H9 (cell line): ENCODE measurements at regions not wholly inside any gene's neighbourhood (a gene's known extent, or its start where the extent isn't known, plus 50 kb on each side); places are given as distances from the start of the nearest gene placed in this dataset.

Source experiments
- DNase-seq: peaks from one replicate; pipeline ENCODE4 v3.0.0-alpha.2; 2017
- H2AFZ ChIP-seq: one replicate; pipeline ENCODE4 v1.6.1; 2013; ENCODE audit warnings: mild to moderate bottlenecking, low read length, control low read depth, moderate library complexity
- H2AK5ac ChIP-seq: 2 replicates; pipeline ENCODE4 v1.6.1; 2013; ENCODE audit warnings: low read length, control low read depth, mixed read lengths; ENCODE audit not compliant: insufficient read length
- H2BK120ac ChIP-seq: one replicate; pipeline ENCODE4 v1.6.1; 2013; ENCODE audit warnings: low read depth, mild to moderate bottlenecking, low read length, control low read depth, inconsistent platforms; ENCODE audit not compliant: poor library complexity, severe bottlenecking
- H2BK12ac ChIP-seq: 2 replicates; pipeline ENCODE4 v1.6.1; 2013; ENCODE audit warnings: low read length, control low read depth, mixed read lengths, low read depth; ENCODE audit not compliant: insufficient read length
- H2BK15ac ChIP-seq: 2 replicates; pipeline ENCODE4 v1.6.1; 2013; ENCODE audit warnings: low read depth, low read length, control low read depth
- H2BK20ac ChIP-seq: one replicate; pipeline ENCODE4 v1.6.1; 2013; ENCODE audit warnings: low read depth, mild to moderate bottlenecking, low read length, control low read depth, inconsistent platforms; ENCODE audit not compliant: poor library complexity, severe bottlenecking
- H2BK5ac ChIP-seq: 2 replicates; pipeline ENCODE4 v1.6.1; 2013; ENCODE audit warnings: low read length, control low read depth, mixed read lengths; ENCODE audit not compliant: insufficient read length
- H3K14ac ChIP-seq: 2 replicates; pipeline ENCODE4 v1.6.1; 2013; ENCODE audit warnings: low read length, control low read depth; ENCODE audit not compliant: insufficient read depth
- H3K18ac ChIP-seq: 2 replicates; pipeline ENCODE4 v1.6.1; 2013; ENCODE audit warnings: low read depth, mild to moderate bottlenecking, mixed read lengths, low read length, control low read depth; ENCODE audit not compliant: insufficient read length
- H3K23ac ChIP-seq: 2 replicates; pipeline ENCODE4 v1.6.1; 2013; ENCODE audit warnings: low read length, control low read depth, mixed read lengths, low read depth; ENCODE audit not compliant: insufficient read length
- H3K23me2 ChIP-seq: 2 replicates; pipeline ENCODE4 v1.6.1; 2013; ENCODE audit warnings: low read depth, mild to moderate bottlenecking, mixed read lengths, low read length, control low read depth; ENCODE audit not compliant: insufficient read length, poor library complexity, severe bottlenecking
- H3K27ac ChIP-seq: 2 replicates; pipeline ENCODE4 v1.5.1; 2013; ENCODE audit warnings: low read length, control low read depth, mixed read lengths, low read depth; ENCODE audit not compliant: insufficient read length
- H3K27me3 ChIP-seq: 2 replicates; pipeline ENCODE4 v1.6.1; 2013; ENCODE audit warnings: low read length, control low read depth, inconsistent platforms; ENCODE audit not compliant: insufficient read depth
- H3K4ac ChIP-seq: 2 replicates; pipeline ENCODE4 v1.6.1; 2013; ENCODE audit warnings: low read depth, mild to moderate bottlenecking, control low read depth, inconsistent platforms, low read length, moderate library complexity
- H3K4me1 ChIP-seq: 2 replicates; pipeline ENCODE4 v1.6.1; 2013; ENCODE audit warnings: low read length, control low read depth, inconsistent platforms; ENCODE audit not compliant: insufficient read depth
- H3K4me2 ChIP-seq: 2 replicates; pipeline ENCODE4 v1.6.1; 2013; ENCODE audit warnings: low read length, control low read depth, mixed read lengths; ENCODE audit not compliant: insufficient read length, insufficient read depth
- H3K56ac ChIP-seq: 2 replicates; pipeline ENCODE4 v1.6.1; 2013; ENCODE audit warnings: low read depth, mild to moderate bottlenecking, mixed read lengths, low read length, control low read depth; ENCODE audit not compliant: insufficient read length
- H3K79me1 ChIP-seq: 2 replicates; pipeline ENCODE4 v1.6.1; 2013; ENCODE audit warnings: low read depth, mild to moderate bottlenecking, moderate library complexity, low read length, control low read depth, inconsistent platforms; ENCODE audit not compliant: insufficient read depth, poor library complexity, severe bottlenecking
- H3K79me2 ChIP-seq: 2 replicates; pipeline ENCODE4 v1.6.1; 2013; ENCODE audit warnings: low read length, control low read depth, inconsistent platforms; ENCODE audit not compliant: insufficient read depth
- H3K9ac ChIP-seq: 2 replicates; pipeline ENCODE4 v1.6.1; 2013; ENCODE audit warnings: low read length, control low read depth, mixed read lengths; ENCODE audit not compliant: insufficient read length; ENCODE audit errors: extremely low read depth
- H3K9me3 ChIP-seq: one replicate; pipeline ENCODE4 v1.6.1; 2013; ENCODE audit warnings: low read depth, low read length, inconsistent platforms; ENCODE audit not compliant: control insufficient read depth
- H3T11ph ChIP-seq: one replicate; pipeline ENCODE4 v1.6.1; 2013; ENCODE audit warnings: mild to moderate bottlenecking, low read length, control low read depth, inconsistent platforms
- H4K20me1 ChIP-seq: one replicate; pipeline ENCODE4 v1.6.1; 2013; ENCODE audit not compliant: control insufficient read depth, insufficient read length, insufficient read depth
- H4K5ac ChIP-seq: 2 replicates; pipeline ENCODE4 v1.6.1; 2013; ENCODE audit warnings: low read depth, mild to moderate bottlenecking, mixed read lengths, low read length, control low read depth; ENCODE audit not compliant: insufficient read length
- H4K8ac ChIP-seq: replicated peaks from 2 replicates; pipeline ENCODE4 v1.6.1; 2013; ENCODE audit warnings: low read length, control low read depth, mixed read lengths, low read depth; ENCODE audit not compliant: insufficient read length
- H4K91ac ChIP-seq: 2 replicates; pipeline ENCODE4 v1.6.1; 2013; ENCODE audit warnings: low read depth, mild to moderate bottlenecking, moderate library complexity, mixed read lengths, low read length, control low read depth; ENCODE audit not compliant: insufficient read length
- H3K27ac Mint-ChIP-seq, 3 experiments: 2 replicates in 2 of 3; 3 replicates in 1 of 3; pipeline ENCODE4 v1.8.0; 2020 to 2021; ENCODE audit warnings: mixed read lengths in 3 of 3, mild to moderate bottlenecking in 1 of 3, moderate library complexity in 1 of 3
- H3K27me3 Mint-ChIP-seq: 2 replicates; pipeline ENCODE4 v1.8.0; 2021; ENCODE audit warnings: low read depth, mild to moderate bottlenecking, moderate library complexity, mixed read lengths
- H3K36me3 Mint-ChIP-seq, 3 experiments: 2 replicates in 2 of 3; 3 replicates in 1 of 3; pipeline ENCODE4 v1.8.0; 2020 to 2021; ENCODE audit warnings: low read depth in 3 of 3, mixed read lengths in 3 of 3; ENCODE audit not compliant: insufficient read depth in 1 of 3
- H3K4me1 Mint-ChIP-seq, 2 experiments: 2 replicates each; pipeline ENCODE4 v1.8.0; 2020; ENCODE audit warnings: mixed read lengths in 2 of 2
- H3K4me3 Mint-ChIP-seq, 2 experiments: 2 replicates in 1 of 2; 3 replicates in 1 of 2; pipeline ENCODE4 v1.8.0; 2020 to 2021; ENCODE audit warnings: mild to moderate bottlenecking in 2 of 2, mixed read lengths in 2 of 2, moderate library complexity in 1 of 2
- H3K9me3 Mint-ChIP-seq, 2 experiments: 2 replicates in 1 of 2; 3 replicates in 1 of 2; pipeline ENCODE4 v1.8.0; 2020; ENCODE audit warnings: mild to moderate bottlenecking in 2 of 2, mixed read lengths in 2 of 2, moderate library complexity in 1 of 2
- CTCF ChIP-seq: fragments of 200-600 bp; sonication (generic); conservative IDR thresholded peaks from 3 replicates; pipeline ENCODE4 v1.8.0; 2021; ENCODE audit warnings: antibody characterized with exemption, mild to moderate bottlenecking
- WGBS: extraction: QIAGEN DNeasy Blood & Tissue Kit; methylation state at CpG from one replicate; pipeline ENCODE4 v1.1.7; 2013; ENCODE audit warnings: missing lambda C conversion rate, low lambda C conversion rate, mixed read lengths; ENCODE audit not compliant: insufficient read length; ENCODE audit errors: extremely low coverage; 5-methylcytosine and 5-hydroxymethylcytosine counted together

GRCh38 chr10:65816536-65816935 lies 1109.3 kb upstream of the LRRTM3 start:
- H3K18ac ChIP-seq: no peak overlapping the region
- no peaks in the 10 kb centered on the region for H3K79me2 ChIP-seq
- no peaks in the 10 kb centered on the region for H3K79me1 ChIP-seq
- H4K20me1 ChIP-seq: no peaks in the 10 kb centered on the region
- H2BK5ac ChIP-seq: no peak overlapping the region
- no peak overlapping the region for H3K4me3 Mint-ChIP-seq
- H3K27me3 Mint-ChIP-seq: no peaks in the 10 kb centered on the region
- no peaks in the 10 kb centered on the region for H3K9me3 ChIP-seq
- no peak overlapping the region for H3K23ac ChIP-seq
- no peak for TF ChIP-seq CTCF
- H4K91ac ChIP-seq: no peak overlapping the region
- no peak overlapping the region for H3K56ac ChIP-seq
- no peak for DNase-seq
- no peak overlapping the region for H2BK15ac ChIP-seq
- H2BK20ac ChIP-seq: no peak overlapping the region
- no peaks in the 10 kb centered on the region for H3K23me2 ChIP-seq
- no peak overlapping the region for H3K14ac ChIP-seq
- peaks cover 6 to 7% of the 10 kb centered on the region in 2 experiments for H3K4me1 Mint-ChIP-seq
- peaks cover 2 to 5% of the 10 kb centered on the region in 2 experiments; a peak in 2 of 5 replicates for H3K9me3 Mint-ChIP-seq
- peaks cover 3% of the 10 kb centered on the region for H3K4me1 ChIP-seq
- no peak overlapping the region for H3K4ac ChIP-seq
- no peak overlapping the region for H4K5ac ChIP-seq
- no peak overlapping the region for H3K27ac Mint-ChIP-seq
- H3K4me2 ChIP-seq: no peak overlapping the region
- H4K8ac ChIP-seq: no peak overlapping the region
- no peak overlapping the region for H3K9ac ChIP-seq
- no peak overlapping the region for H3T11ph ChIP-seq
- whole genome bisulfite sequencing: no CpG with 5 or more reads among the region's 1 CpG
- no peak overlapping the region for H3K27ac ChIP-seq
- H2BK12ac ChIP-seq: no peak overlapping the region
- peaks cover 0 to 7% (median 1%) of the 10 kb centered on the region in 3 experiments; a peak in 3 of 7 replicates for H3K36me3 Mint-ChIP-seq
- H2AK5ac ChIP-seq: no peak overlapping the region
- H2BK120ac ChIP-seq: no peak overlapping the region
- H2AFZ ChIP-seq: no peak overlapping the region
- no peaks in the 10 kb centered on the region for H3K27me3 ChIP-seq
